ENCODE measurements at regions not wholly inside any gene's neighbourhood (a gene's known extent, or its start where the extent isn't known, plus 50 kb on each side); places are given as distances from the start of the nearest gene placed in this dataset.
"Not testable (repeated sequence)": the region's sequence is repeated elsewhere in the genome, so short reads cannot be mapped to it uniquely, and the experiment has no call there.

DNA sequence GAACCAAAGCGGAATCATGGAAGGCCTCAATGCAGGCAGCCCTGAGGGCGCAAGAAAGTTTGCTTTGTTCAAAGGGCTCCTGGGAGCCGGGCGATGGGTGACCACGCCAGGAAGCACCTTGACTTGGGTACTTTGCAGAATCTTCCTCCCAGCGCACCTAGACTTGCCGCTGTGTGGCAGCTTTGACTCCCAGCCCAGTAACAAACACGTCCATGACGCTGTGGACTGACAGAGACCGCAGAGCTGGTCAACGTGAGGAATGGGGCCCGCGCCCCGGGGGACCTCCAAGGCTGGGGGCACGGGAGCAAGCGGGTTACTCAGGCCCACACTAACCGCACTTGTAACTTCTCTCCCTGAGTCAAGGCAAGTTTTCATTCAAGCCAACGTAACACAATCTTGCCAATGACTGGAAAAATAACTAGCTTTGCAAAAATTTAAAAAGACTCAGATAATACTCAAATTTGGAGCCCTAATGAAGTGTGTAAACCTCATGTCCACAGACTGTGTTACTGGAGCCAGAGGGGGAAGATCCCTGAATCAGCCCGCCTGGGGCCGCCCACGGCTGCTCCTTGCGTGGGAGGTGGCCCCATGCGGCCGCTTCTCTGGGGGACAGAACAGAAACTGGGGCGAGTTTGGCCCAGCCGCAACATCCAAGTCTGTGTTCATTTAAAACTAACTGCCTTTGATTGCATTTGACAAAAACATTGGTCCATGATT lies 130.8 kb downstream of the DNAJB6 start:
- peak; percentile 46 for DNase-seq (ENCODE audit: low spot score)

DNA sequence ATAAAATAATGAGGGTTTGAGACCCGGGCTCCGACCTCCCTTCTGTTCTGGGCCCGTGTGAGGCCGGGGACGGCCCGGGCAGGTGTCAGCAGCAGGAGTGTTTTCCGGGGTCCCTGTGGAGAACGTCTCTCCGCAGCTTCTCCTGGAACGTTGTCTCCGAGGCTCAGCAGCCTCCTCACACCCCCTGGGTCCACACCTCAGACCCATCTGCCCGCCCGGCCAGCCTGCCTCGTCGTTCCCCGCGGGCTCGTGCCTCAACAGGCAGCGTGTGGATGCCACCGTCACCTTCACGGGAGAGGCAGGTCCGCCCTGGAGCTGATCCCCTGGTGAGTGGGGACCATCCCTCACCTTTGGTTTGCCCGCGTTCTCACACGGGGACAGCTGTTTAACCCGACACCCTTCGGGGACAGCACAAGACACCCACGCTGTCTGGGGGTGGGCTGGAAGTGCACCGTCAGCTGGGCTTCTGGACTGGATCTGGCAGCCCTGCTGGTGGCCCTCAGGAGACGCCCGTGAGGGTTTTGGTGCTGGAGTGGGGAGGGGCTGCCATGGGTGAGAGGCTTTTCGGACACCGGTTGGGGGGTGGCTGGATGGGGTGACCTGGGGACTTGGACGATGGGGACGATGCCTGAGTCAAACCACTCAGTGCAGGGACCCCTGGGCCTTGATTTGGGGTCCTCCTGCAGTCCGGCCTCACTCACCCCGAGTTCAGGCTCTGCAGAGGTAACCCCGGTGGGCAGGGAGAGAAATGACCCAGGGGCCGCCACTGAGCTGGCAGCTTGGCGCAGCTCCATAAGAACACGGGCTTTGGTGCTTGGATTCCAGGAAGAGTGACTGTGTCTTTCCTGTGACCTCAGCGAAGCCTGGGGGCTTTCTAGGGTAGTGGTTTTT lies 131.7 kb downstream of the DNAJB6 start:
- DNase-seq (ENCODE audit: low spot score), result peak; percentile 42

DNA sequence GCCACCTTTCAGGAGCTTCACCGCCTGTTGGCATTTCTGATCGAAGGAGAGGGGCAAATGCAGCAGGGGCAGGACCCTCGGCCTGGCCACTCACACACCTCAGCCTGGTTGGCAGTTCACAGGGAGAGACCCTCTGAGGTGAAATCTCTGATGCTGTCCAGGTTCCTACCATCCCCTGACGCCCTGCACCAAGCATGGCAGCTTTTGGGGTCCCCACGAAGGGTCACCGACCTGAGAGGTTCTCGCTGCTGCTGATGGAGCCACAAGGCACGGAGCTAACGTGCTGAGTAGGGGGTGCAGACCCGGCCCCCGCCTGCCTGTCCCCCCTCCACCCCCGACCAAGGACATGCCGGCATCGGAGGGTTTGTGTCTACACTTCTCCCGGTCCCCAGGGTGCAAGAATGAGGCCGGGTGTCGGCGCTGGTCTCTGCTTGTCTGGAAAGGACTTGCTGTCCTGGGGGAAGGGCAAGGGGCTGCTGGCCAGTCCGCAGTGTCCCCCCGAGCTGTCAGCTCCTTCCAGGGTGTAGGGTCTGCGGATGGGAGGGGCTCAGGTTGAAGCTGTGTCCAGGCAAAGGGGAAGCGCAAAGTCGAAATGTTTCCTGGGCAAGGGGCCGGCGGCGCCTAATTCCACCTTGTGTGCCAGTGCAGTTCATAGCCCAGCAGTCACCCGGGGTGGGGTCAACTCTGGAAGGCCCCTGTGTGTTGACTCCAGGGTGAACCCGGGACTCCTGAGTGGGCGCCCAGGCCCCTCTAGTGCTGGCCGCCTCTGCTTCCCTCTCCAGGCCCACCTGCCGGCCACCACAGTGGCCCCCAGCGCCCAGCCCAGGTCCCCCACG lies 132.6 kb downstream of the DNAJB6 start:
- peak; percentile 49 for DNase-seq (ENCODE audit: low spot score)

DNA sequence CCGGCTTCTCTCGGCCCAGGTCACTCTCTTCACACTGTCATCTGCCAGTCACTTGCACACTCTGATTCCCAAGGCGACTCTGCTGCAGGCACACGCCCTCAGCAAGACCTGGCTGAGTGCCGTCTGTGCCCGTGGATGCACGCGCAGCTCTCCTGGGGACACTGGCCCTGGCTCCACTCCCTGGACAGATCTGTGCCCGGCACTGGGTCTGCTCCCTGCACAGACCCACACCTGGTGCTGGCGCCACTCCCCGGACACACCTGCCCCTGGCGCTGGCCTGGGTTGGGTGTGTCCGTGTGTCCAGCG lies 133.2 kb downstream of the DNAJB6 start:
- DNase-seq (ENCODE audit: low spot score), result peak; percentile 26

DNA sequence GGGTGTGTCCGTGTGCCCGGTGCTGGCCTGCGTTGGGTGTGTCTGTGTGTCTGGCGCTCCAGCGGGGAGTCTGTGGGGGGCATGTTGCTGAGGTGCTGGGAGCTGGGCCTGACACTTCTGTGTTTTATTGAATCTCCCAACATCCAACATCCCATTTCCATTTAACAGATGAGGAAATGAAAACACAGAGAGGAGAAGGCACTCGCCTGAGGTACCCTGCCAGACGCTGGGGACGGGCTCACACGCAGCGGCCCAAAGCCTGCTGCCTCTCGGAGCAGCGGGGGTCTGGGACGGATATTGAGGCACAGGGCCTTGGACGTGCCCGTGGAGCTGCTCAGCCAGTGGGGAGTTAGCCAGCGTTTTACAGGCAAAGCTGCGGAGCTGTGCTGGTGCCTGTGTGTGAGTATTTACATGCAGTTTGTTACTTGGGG lies 133.9 kb downstream of the DNAJB6 start:
- peak; percentile 54 for DNase-seq (ENCODE audit: low spot score)

DNA sequence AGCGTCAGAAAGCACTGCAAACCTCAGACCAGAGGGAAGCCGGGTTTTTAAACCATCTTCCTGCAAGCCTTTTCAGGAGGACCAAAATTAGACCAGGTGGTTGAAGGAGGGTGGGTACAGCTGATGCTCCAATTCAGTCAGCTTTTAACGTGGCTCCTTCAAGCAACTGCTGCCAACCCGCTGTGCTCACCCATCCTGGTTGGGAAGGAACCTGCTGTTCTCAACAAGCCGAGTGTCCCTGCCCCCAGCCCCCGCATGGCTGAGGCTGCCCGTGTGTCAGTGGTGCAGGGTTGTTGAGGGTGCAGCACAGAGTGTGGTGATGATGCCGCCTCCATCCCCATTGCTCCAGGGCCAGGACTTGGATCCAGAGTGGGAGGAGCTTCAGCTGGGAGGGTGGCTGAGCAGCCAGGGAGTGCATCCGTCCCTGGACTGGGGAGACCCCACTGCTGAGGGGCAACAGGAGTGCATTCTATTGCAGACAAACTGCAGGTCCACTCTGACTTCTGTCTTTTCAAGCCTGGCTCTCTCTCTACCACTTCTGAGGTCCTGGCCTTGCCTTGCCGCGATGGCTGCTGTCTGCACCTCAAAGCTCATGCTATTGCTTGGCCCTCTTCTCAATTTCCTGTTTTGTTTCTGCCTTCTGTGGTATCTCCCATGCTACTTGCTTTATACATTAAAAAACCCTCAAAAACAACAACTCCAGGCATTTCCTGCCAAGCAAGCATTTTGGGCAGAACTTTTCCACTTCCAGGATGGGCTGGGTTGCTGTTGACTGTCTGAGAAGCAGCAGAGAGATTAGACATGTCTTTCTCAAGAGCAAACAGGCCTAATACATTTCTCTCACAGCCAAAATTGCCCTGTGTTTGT lies 134.7 kb downstream of the DNAJB6 start:
- DNase-seq (ENCODE audit: low spot score), result peak; percentile 33

DNA sequence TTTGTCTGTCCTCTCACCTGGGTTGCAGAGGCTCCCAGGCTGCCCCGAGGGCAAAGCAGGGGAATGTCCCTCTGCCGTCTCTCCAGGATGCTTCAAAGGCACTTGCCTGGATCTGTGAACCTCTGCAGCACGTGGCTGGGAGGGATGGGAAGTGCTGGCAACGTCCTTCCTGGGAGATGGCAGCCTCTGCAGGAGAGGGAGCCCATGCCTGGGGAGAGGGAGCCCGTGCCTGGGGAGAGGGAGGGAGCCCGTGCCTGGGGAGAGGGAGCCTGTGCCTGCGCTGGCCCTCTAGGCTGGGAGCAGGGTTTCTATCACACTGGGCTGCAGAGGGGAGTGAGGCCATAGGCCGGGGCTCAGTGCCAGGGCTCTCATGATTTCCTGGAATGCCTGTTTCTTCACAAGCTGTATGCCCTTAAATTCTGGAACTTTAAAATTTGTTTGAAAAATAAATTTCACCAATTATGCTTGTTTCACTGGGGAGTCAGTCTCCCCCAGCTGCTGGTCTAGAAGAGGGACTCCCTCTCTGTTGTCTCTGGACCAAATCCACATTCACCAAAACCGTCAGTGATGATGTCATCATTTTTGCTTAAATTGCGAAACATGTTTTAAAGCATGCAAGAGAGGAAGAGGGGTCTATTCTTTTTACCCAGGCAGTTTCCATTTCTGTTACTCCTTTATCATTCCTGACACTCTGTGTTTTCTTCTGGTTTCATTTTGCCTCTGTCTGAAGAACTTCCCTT lies 135.7 kb downstream of the DNAJB6 start:
- DNase-seq (ENCODE audit: low spot score), result peak; percentile 47

DNA sequence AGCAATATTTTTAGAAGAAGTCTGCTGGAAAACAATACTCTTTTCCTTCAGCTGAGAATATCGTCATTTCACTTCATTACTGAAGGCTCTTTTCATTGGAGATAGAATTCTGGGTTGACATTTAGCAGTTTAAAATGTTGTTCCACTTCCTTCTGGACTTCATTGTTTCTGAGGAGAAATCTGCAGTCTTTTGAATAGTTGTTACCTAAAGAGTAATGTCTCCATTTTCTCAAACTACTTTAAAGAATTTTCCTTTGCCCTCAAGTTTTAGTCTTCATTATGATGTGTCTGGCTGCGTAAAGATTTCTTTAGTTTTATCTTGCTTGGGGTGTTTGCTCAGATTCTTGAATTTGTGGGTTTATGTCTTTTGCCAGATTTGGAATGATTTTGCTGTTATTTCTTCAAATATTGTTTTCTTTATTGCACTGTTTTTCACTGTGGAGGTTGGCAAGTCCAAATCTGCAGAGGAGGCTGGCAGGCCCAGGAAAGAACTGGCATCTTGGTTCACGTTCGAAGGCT lies 136.3 kb downstream of the DNAJB6 start:
- no peak for DNase-seq (ENCODE audit: low spot score)

DNA sequence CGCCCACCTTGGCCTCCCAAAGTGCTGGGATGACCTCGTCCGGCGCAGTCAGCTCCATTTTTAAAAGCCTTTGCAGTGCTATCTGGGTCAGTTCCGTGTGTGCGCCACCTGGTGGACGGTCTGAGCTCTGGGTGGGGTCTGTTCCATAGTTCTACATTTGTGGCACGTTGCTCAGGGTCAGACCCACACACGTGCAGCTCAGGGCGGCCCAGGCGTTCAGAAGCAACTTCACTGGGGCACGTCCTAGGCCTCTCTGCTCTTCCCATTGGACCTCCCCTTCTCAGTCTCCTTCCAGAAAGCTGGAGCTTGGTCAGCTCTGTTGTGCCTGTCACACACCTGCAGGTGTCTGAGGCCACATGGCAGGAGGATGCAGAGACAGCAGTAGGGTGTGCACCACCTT lies 137.9 kb downstream of the DNAJB6 start:
- peak; percentile 30 for DNase-seq (ENCODE audit: low spot score)

DNA sequence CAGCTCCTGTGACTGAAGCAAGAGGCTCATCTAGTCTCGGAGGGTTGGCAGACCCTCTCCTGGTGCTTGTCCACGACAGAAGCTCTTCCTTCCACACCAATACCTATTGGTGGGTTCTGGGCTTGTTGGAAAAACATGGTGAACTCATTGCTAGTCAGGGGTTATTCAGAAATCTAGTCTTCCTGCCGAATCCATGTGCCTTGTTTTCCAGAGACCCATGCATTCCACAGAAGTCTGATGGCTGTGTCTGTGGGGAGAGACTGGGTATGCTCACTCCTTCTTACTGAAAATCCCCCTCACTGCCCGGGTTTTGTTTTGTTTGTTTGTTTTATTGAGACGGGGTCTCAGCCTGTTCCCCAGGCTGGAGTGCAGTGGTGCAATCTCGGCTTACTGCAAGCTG lies 138.3 kb downstream of the DNAJB6 start:
- DNase-seq (ENCODE audit: low spot score), result peak; percentile 14

DNA sequence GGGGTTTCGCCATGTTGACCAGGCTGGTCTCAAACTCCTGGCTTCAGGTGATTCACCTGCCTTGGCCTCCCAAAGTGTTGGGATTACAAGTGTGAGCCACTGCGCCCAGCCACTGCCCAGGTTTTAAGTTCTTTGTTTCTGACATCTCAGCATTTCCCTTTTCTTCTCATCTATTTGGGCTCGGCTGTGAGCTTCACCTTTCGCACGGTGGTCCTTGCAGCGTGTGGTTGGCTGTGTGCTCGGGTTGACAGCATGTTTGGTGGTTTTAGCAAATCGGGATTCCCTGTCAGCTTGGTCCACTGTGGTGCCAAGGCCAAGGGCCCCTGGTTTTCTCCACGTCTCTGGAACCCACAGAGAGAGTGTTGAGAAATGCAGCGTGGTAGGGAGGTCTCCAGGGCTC lies 138.8 kb downstream of the DNAJB6 start:
- DNase-seq (ENCODE audit: low spot score), result peak; percentile 15

DNA sequence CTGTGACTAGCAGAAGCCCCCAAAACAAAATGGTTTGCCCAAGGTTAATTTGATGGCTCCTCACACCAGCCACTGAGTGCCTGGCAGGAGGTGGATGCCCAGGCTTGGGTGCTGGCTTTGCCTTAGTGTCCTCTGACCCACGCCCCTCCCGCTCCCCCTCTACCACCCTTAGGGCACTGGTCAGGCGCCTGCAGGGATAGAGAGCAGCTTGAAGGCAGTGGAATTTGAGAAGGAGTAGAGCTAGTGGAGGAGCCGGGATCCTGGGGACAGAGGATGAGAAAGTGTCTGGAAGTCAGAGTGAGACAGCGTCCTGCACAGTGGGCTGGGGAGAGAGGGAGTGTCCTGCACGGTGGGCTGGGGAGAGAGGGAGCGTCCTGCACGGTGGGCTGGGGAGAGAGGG lies 139.4 kb downstream of the DNAJB6 start:
- peak; percentile 47 for DNase-seq (ENCODE audit: low spot score)

DNA sequence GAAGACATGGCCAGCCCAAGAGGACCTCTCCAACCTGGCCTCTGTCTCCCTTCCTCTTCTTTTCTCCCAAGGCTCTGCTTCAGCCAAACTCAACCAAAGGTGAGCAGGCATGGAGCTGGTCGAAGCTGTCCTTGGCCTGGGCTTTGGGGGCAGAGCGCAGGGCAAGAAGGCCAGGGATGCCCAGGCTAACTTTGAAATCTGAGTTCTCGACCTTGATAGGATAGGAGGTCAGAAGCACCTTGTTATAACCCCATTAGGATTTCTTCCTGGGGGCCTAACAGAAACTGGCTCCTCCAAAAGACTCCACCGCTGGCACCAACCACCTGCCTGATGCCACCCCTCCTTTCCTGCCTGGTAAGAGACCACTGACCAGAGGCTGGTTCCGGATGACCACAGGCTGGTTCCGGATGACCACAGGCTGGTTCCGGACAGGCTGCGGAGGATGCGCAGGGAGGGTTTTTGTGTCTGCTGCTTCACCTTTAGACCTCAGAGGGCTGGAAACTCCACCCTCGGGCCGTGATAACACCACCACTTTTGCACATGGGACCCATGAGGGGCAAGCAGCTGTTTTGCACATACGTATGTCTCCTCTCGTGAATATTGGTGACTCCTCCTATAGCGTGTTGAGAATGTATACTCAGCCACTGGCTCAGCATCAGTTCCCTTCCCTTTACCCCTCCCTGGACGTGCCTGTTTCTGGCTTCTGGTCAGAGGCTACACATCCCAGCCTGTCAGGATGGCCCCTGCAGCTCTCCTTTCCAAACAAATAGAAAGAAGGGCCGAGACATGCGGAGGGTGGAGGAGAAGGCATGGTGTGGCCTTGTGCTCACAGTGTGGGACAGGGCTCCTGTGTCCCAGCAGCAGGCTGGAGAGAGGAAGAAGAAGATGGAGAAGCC lies 140.1 kb downstream of the DNAJB6 start:
- peak; percentile 30 for DNase-seq (ENCODE audit: low spot score)

DNA sequence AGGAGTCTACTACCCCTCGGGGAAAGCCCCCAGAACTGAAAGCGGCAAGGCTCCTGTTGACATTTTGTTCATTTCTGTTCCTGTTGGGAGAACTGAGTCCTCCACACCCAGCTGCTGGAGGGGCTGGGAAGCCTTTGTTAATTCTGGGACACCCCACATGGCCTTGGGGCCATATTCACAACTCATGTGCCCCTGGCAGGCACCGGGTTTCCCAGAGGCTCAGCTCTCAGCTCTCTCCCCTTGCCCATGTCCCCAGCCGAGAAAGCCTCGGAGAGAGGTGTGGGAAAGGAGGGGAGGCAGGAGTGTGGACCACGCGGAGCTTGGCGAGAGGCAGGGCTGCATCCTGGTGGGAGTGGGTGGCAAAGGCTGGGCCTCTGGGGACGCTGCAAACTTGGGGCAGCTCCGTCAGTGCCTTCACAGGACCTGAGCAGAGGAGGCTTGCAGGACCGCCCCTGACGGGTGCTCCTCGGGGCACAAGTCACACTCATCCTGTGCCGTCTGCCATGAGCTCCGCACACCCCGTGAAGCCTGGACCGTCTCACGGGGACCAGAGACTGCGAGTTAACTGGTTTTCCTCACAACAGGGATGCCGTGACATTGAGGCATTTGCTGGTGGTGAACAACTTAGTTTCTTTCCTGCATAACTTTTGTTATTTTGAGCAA lies 140.9 kb downstream of the DNAJB6 start:
- peak; percentile 40 for DNase-seq (ENCODE audit: low spot score)

DNA sequence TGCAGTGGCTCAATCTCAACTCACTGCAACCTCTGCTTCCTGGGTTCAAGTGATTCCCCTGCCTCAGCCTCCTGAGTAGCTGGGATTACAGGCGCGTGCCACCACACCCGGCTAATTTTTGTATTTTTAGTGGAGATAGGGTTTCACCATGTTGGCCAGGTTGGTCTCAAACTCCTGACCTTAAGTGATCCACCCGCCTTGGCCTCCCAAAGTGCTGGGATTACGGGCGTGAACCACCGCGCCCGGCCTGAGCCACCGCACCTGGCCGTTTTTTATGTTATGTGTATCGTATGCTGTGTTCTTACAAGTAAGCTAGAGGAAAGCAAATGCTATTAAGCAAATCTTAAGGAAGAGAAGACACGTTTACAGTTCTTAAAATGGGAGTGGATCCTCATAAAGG lies 141.8 kb downstream of the DNAJB6 start:
- not testable (repeated sequence) for DNase-seq (ENCODE audit: low spot score)

DNA sequence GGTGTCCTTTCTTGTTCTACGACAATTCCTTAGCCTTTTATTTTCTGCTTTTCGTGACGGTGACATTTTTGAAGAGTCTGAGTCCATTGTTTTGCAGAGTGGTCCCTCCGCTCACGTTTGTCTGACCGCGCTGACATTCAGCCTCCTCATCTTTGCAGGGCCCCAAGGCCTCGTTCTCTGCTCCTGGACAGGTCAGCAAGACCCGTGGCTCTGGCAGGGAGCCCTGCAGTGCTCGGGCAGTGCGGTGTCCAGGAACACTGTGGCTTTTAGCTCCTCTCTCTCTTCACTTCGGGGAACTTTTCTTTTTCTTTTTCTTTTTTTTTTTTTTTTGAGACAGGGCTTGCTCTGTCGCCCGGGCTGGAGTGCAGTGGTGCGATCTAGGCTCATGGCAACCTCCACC lies 142.5 kb downstream of the DNAJB6 start:
- DNase-seq (ENCODE audit: low spot score), result peak; percentile 20

DNA sequence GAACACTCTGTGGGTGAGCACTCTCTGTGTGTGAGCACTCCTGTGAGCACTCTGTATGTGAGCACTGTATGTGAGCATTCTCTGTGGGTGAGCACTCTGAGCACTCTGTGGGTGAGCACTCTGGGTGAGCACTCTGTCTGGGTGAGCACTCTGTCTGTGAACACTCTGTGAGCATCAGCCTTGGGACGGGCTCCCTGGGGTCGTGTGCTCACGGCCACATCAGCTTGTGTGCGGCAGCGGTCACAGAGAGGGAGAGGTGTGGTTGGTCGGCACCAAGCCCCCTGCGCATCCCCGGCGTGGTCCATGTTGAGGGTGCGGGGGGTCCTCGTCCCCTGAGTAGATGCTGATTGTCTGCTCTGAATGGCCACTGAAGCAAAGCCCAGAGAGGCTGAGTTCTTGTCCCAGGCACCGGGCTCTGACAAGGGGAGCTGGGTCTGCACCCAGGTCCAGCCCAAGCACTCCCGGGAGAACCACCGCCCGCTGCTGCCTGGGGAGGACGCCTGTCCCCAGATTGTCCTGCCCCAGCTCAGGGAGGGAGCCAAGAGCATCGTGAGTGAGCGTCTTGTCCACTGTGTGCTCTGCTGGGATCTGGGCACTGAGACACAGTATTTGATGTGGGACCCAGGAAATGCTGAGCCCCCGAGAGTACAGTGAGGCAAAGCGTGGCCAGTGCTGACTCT lies 143.7 kb downstream of the DNAJB6 start:
- DNase-seq (ENCODE audit: low spot score), result peak; percentile 55

DNA sequence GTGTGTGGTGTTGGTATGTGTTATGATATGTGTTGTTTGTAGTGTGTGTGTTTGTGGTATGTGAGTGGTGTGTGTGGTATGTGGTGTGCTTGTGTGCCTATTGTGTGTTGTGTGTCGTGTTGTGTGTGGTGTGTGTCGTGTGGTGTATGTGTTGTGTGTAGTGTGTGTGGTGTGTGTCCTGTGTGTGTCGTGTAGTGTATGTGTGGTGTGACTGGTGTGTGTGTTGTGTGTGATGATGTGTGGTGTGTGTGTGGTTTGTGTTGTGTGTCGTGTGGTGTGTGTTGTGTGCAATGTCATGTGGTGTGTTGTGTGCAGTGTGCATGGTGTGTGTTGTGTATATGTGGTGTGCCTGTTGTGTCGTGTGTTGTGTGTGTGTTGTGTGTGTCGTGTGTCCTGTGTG lies 144.6 kb downstream of the DNAJB6 start:
- peak; percentile 37 for DNase-seq (ENCODE audit: low spot score)

All from left forelimb (tissue), 1 donor.